ENCODE measurements at regions not wholly inside any gene's neighbourhood (a gene's known extent, or its start where the extent isn't known, plus 50 kb on each side); places are given as distances from the start of the nearest gene placed in this dataset.
A peak's percentile ranks its signal among the peaks of the same experiment; 100 is the strongest.
"Not testable (repeated sequence)": the region's sequence is repeated elsewhere in the genome, so short reads cannot be mapped to it uniquely, and the experiment has no call there.

- not testable (repeated sequence) for H3K4me1 Mint-ChIP-seq (ENCODE audit: low read depth); H3K27me3 Mint-ChIP-seq; H3K4me3 Mint-ChIP-seq; H3K27ac Mint-ChIP-seq; H3K9me3 Mint-ChIP-seq; H3K36me3 Mint-ChIP-seq (ENCODE audit: low read depth)
These were observed 5435.0 kb upstream of the TPTE start for GRCh38 chr21:5086416-5086815.

DNA sequence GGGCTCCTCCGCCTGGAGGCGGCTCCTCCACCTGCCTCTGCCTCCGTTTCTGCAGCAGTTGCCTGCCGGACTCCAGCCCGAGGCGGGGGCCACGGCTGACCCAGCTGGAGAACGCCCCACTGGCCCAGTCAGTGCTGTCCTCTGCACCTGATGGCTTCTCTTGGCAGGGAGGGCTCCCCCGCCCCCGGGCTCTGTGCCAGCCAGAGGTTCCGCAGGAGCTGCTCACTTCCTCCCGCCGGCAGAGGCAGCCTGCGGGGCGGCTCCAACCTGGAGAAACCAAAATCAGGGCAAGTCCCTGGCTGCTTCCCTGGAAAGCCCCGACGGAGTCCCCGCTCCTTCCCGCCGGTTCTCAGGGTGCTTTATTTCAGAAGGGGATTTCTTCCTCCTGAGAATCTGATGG lies 5432.6 kb upstream of the TPTE start:
- H3K27me3 Mint-ChIP-seq; H3K36me3 Mint-ChIP-seq (ENCODE audit: low read depth): not testable (repeated sequence)

GRCh38 chr21:5089399-5090089 lies 5431.8 kb upstream of the TPTE start:
- H3K4me3 Mint-ChIP-seq; H3K9me3 Mint-ChIP-seq; H3K27ac Mint-ChIP-seq; H3K36me3 Mint-ChIP-seq (ENCODE audit: low read depth); H3K4me1 Mint-ChIP-seq (ENCODE audit: low read depth); H3K27me3 Mint-ChIP-seq: not testable (repeated sequence)

More for the DNA sequence above, 5432.6 kb upstream of the TPTE start:
- not testable (repeated sequence) for H3K4me1 Mint-ChIP-seq (ENCODE audit: low read depth); H3K4me3 Mint-ChIP-seq; H3K27ac Mint-ChIP-seq; H3K9me3 Mint-ChIP-seq

- not testable (repeated sequence) for H3K27me3 Mint-ChIP-seq; H3K9me3 Mint-ChIP-seq; H3K36me3 Mint-ChIP-seq (ENCODE audit: low read depth); H3K4me3 Mint-ChIP-seq; H3K27ac Mint-ChIP-seq; H3K4me1 Mint-ChIP-seq (ENCODE audit: low read depth)
These were observed 5431.0 kb upstream of the TPTE start for GRCh38 chr21:5090132-5091079.

- H3K4me1 Mint-ChIP-seq (ENCODE audit: low read depth); H3K27ac Mint-ChIP-seq; H3K4me3 Mint-ChIP-seq; H3K9me3 Mint-ChIP-seq; H3K27me3 Mint-ChIP-seq; H3K36me3 Mint-ChIP-seq (ENCODE audit: low read depth): not testable (repeated sequence)
These were observed 5430.1 kb upstream of the TPTE start for GRCh38 chr21:5091274-5091673.

GRCh38 chr21:5095628-5096027 lies 5425.8 kb upstream of the TPTE start:
- H3K4me3 Mint-ChIP-seq; H3K4me1 Mint-ChIP-seq (ENCODE audit: low read depth); H3K36me3 Mint-ChIP-seq (ENCODE audit: low read depth); H3K27me3 Mint-ChIP-seq; H3K9me3 Mint-ChIP-seq; H3K27ac Mint-ChIP-seq: not testable (repeated sequence)

- not testable (repeated sequence) for H3K27me3 Mint-ChIP-seq; H3K9me3 Mint-ChIP-seq; H3K36me3 Mint-ChIP-seq (ENCODE audit: low read depth); H3K4me1 Mint-ChIP-seq (ENCODE audit: low read depth); H3K27ac Mint-ChIP-seq; H3K4me3 Mint-ChIP-seq
These were observed 5423.2 kb upstream of the TPTE start for GRCh38 chr21:5098010-5098743.

DNA sequence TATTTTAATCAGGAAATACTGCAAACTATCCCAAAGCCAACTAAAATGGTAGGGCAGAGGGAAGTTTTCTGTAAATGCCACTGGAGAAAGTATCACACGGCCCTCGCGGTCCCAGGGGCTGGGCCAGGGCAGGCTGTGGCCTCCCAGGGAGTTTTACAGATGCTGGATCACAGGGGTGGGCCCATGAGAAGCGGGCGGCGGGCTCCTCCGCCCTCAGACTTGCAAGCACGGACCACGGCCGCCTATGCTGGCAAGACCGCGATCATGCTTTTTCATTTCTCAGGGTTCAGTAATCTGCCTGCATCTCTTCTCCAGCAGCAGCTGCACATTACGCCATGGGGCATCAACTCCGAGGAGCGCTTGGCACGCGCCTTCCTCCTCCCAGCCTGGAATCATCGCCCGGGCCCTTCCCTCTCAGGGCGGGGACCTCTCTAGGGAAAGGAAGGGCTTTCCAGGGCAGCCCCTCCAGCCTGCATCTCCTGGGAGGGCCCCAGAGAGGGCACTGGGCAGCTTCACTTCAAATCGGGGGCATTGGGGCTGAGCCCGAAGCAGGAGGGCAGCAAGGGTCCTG lies 5420.7 kb upstream of the TPTE start:
- H3K36me3 Mint-ChIP-seq (ENCODE audit: low read depth); H3K4me1 Mint-ChIP-seq (ENCODE audit: low read depth); H3K27ac Mint-ChIP-seq; H3K27me3 Mint-ChIP-seq; H3K9me3 Mint-ChIP-seq; H3K4me3 Mint-ChIP-seq: not testable (repeated sequence)

GRCh38 chr21:5101749-5102148 lies 5419.6 kb upstream of the TPTE start:
- peak overlapping the region; percentile 80 for H3K27ac Mint-ChIP-seq
- H3K4me3 Mint-ChIP-seq, result peak overlapping the region; percentile 60
- H3K9me3 Mint-ChIP-seq; H3K27me3 Mint-ChIP-seq; H3K36me3 Mint-ChIP-seq (ENCODE audit: low read depth); H3K4me1 Mint-ChIP-seq (ENCODE audit: low read depth): not testable (repeated sequence)

DNA sequence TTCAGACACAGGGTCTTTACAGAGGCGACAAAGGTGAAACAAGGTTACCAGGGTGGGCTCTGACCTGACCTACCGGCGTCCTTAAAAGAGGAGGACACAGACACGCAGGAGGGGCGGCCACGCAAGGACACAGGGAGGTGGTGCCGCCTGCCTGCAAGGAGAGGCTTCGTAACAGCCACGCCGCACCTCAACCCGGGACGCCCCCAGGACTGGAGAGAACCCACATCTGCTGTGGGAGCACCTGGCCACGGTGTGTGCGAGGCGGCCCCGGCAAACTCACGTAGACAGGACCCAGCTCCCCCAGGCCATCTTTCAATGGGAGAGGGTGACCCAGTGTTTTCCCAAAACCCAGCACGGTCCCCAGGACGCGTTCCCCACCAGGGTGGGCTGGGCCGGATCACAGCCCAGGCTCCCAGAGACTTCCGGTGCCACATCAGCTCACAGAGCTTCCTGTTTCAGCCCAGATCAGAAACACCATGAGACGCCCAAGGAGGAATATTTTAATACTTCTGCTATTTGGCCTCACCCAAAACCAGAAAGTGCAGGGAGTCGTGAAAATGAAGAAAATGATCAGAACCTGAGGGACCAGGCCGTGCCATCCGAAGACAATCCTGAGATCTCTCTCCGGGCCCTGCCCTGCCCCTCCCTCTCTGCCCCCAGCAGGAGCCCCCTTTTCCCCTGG lies 5417.4 kb upstream of the TPTE start:
- Mint-ChIP-seq H3K4me3 (peak overlapping the region; percentile 81), H3K4me1 (ENCODE audit: low read depth) (peaks cover 14% of the 10 kb centered on the region), H3K27ac (peak overlapping the region; percentile 91)
- not testable (repeated sequence) for H3K36me3 Mint-ChIP-seq (ENCODE audit: low read depth); H3K27me3 Mint-ChIP-seq; H3K9me3 Mint-ChIP-seq

DNA sequence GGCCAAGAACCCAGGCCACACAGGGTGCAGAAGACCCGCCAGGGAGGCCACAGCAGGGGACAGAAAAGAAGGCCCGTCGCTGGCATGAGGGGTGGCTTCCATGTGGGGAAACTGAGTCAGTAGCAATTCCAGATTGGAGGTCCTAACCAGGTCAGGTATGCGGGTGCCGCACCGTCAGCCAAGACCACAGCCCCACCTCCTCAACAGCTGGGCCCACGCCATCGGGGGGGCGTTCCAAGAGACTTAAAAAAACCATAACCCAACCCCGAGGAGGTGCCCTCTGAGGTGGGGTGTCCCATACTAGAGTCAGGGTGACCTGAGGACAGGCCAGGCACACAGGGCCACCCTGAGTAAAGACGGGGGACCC lies 5416.8 kb upstream of the TPTE start:
- peaks cover 14% of the 10 kb centered on the region for H3K4me1 Mint-ChIP-seq (ENCODE audit: low read depth)
- not testable (repeated sequence) for H3K27me3 Mint-ChIP-seq; H3K9me3 Mint-ChIP-seq; H3K27ac Mint-ChIP-seq; H3K4me3 Mint-ChIP-seq; H3K36me3 Mint-ChIP-seq (ENCODE audit: low read depth)

- not testable (repeated sequence) for H3K9me3 Mint-ChIP-seq; H3K4me3 Mint-ChIP-seq; H3K36me3 Mint-ChIP-seq (ENCODE audit: low read depth); H3K27me3 Mint-ChIP-seq; H3K27ac Mint-ChIP-seq
- peaks cover 14% of the 10 kb centered on the region for H3K4me1 Mint-ChIP-seq (ENCODE audit: low read depth)
These were observed 5415.3 kb upstream of the TPTE start for GRCh38 chr21:5105939-5106708.

DNA sequence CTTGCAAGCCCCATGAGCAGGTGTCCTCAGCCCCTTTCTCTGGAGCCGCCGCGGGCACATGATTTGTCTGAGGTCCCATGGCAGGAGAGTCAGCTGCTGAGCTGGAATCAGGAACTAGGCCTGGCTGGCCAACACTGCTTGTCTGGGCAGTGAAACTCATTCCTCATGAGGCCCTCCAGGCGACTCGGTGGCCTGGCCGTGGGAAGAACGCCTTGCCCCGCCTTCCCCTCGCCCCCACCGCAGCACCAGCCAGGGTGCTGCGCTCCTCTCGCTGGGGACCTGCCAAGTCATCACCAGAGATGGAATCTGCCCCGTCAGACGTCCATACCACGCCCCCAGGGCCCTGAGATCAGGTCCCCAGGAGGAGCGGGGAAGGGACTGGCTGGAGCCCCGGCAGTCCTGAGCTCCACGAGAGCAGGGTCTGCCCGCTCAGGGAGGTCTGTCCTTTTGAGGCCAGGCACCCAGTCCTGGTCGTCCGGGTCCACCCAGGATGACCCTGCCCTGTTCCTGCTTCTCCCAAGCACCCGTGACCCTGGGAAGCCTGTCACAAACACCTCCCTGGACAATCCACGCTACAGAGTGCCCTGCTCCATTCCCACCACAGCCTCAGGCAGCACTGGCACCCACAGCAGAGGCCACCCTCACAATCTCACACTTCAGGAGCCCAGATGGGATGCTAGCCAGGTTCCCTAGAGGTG lies 5414.5 kb upstream of the TPTE start:
- peak overlapping the region; percentile 67 for H3K27ac Mint-ChIP-seq
- not testable (repeated sequence) for H3K9me3 Mint-ChIP-seq; H3K27me3 Mint-ChIP-seq; H3K36me3 Mint-ChIP-seq (ENCODE audit: low read depth); H3K4me3 Mint-ChIP-seq
- H3K4me1 Mint-ChIP-seq (ENCODE audit: low read depth), result peaks cover 14% of the 10 kb centered on the region

GRCh38 chr21:5107637-5108036 lies 5413.7 kb upstream of the TPTE start:
- H3K27me3 Mint-ChIP-seq; H3K27ac Mint-ChIP-seq; H3K36me3 Mint-ChIP-seq (ENCODE audit: low read depth); H3K4me3 Mint-ChIP-seq; H3K9me3 Mint-ChIP-seq: not testable (repeated sequence)
- H3K4me1 Mint-ChIP-seq (ENCODE audit: low read depth), result peaks cover 14% of the 10 kb centered on the region

All from stimulated activated naive CD8-positive, alpha-beta T cell treated with anti-CD3 and anti-CD28 coated beads, Interleukin-15, Interleukin-2, amounts not matched to agents 100 ng/mL and 50 ng/mL, for 24 hours (primary cell).